Tibial nerve (tissue), 4 donors: ENCODE measurements at regions not wholly inside any gene's neighbourhood (a gene's known extent, or its start where the extent isn't known, plus 50 kb on each side); places are given as distances from the start of the nearest gene placed in this dataset.
"Not testable (repeated sequence)": the region's sequence is repeated elsewhere in the genome, so short reads cannot be mapped to it uniquely, and the experiment has no call there.

Experiments used
- DNase-seq, 2 donors: peaks; one replicate each; pipeline ENCODE4 v3.0.0-alpha.2; 2019; ENCODE audit warnings: low spot score in 2 of 2
- H3K27ac ChIP-seq, 4 donors: fragments of 200-600 bp; sonication (generic) in 3 of 4; one replicate each; pipeline ENCODE4 v1.5.1; 2017 to 2019; ENCODE audit warnings: mild to moderate bottlenecking in 1 of 4
- H3K27me3 ChIP-seq, 2 donors: fragments of 200-600 bp; sonication (generic) in 1 of 2; one replicate each; pipeline versions ENCODE4 v1.5.1 to v1.6.0; 2017 to 2019
- H3K36me3 ChIP-seq, 3 donors: fragments of 200-600 bp; sonication (generic); one replicate each; pipeline ENCODE4 v1.5.1; 2018 to 2019
- H3K4me1 ChIP-seq, 4 donors: fragments of 200-600 bp; sonication (generic) in 3 of 4; one replicate each; pipeline ENCODE4 v1.5.1; 2017 to 2019
- H3K4me3 ChIP-seq, 4 donors: fragments of 200-600 bp; sonication (generic) in 3 of 4; one replicate each; pipeline ENCODE4 v1.5.1; 2017 to 2019; ENCODE audit warnings: mild to moderate bottlenecking in 1 of 4, moderate library complexity in 1 of 4
- H3K9me3 ChIP-seq, 4 donors: fragments of 200-600 bp; sonication (generic) in 3 of 4; one replicate each; pipeline ENCODE4 v1.5.1; 2017 to 2019
- EP300 ChIP-seq, 2 donors: sonication (generic); formaldehyde crosslinking; IDR thresholded peaks; one replicate each; pipeline ENCODE4 v1.6.1; 2017; ENCODE audit warnings: antibody characterized with exemption in 2 of 2, mild to moderate bottlenecking in 1 of 2
- POLR2A ChIP-seq, 2 donors: fragments of 450-650 bp; IDR thresholded peaks; one replicate each; pipeline ENCODE4 v1.6.1; 2017; ENCODE audit warnings: antibody characterized with exemption in 2 of 2, mild to moderate bottlenecking in 2 of 2, moderate library complexity in 2 of 2
- WGBS, 2 donors: methylation state at CpG; one replicate each; pipeline ENCODE4 v1.1.5; 2018; 5-methylcytosine and 5-hydroxymethylcytosine counted together
- TF ChIP-seq, protein P1 (sequence below), 5 experiments: fragments of 200-600 bp in 3 of 5; fragments of 450-650 bp in 2 of 5; sonication (generic) in 3 of 5; IDR thresholded peaks; one replicate each; pipeline ENCODE4 v1.5.1; 2016 to 2019; ENCODE audit warnings: antibody characterized with exemption in 5 of 5, mild to moderate bottlenecking in 3 of 5, moderate library complexity in 2 of 5

DNA sequence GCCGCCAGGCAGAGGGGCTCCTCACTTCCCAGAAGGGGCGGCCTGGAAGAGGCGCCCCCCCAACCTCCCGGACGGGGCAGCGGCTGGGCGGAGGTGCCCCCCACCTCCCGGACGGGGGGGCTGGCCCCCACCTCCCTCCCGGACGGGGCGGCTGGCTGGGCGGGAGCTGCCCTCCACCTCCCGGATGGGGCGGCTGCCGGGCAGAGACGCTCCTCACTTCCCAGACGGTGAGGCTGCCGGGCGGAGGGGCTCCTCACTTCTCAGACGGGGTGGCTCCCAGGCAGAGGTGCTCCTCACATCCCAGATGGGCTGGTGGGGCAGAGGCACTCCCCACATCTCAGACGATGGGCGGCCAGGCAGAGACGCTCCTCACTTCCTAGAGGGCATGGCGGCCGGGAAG, 389.7 kb upstream of the EYS start:
- H3K4me1 ChIP-seq = no peaks in the 10 kb centered on the region
- H3K27ac ChIP-seq = no peak overlapping the region
- TF ChIP-seq POLR2A (IDR thresholded peaks at IDR 0.05) (no peak), EP300 (IDR thresholded peaks at IDR 0.05) (no peak)
- TF ChIP-seq, protein P1, sequence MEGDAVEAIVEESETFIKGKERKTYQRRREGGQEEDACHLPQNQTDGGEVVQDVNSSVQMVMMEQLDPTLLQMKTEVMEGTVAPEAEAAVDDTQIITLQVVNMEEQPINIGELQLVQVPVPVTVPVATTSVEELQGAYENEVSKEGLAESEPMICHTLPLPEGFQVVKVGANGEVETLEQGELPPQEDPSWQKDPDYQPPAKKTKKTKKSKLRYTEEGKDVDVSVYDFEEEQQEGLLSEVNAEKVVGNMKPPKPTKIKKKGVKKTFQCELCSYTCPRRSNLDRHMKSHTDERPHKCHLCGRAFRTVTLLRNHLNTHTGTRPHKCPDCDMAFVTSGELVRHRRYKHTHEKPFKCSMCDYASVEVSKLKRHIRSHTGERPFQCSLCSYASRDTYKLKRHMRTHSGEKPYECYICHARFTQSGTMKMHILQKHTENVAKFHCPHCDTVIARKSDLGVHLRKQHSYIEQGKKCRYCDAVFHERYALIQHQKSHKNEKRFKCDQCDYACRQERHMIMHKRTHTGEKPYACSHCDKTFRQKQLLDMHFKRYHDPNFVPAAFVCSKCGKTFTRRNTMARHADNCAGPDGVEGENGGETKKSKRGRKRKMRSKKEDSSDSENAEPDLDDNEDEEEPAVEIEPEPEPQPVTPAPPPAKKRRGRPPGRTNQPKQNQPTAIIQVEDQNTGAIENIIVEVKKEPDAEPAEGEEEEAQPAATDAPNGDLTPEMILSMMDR (IDR thresholded peaks at IDR 0.05) = no peak
- WGBS, 2 donors = 95 to 99% methylated on average over 20 to 24 of the region's 26 CpGs
- H3K36me3 ChIP-seq = no peaks in the 10 kb centered on the region
- no peak for DNase-seq
- H3K9me3 ChIP-seq = peaks cover 0 to 2% (median 0%) of the 10 kb centered on the region in 4 donors
- H3K27me3 ChIP-seq = no peaks in the 10 kb centered on the region
- no peak overlapping the region for H3K4me3 ChIP-seq

DNA sequence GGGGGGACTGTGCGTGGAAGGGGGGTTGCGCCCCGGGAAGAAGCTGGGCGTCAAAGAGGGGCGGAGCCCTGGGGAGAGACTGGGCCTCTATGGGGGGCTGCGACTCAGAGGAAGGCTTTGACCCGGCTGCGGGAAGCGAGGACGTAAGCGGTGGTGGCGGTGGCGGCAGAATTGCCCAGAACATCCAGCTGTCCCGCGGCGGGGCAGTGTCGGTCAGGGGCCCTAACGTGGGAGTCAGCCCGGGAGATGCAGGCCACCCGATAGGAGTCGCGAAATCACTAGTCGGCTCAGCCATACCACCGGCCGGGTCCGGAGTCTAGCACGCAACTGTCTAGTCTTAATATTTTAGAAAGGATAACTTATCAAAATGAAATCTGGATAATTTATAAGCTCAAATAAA, 387.6 kb upstream of the EYS start:
- no peaks in the 10 kb centered on the region for H3K4me1 ChIP-seq
- no peak for DNase-seq

DNA sequence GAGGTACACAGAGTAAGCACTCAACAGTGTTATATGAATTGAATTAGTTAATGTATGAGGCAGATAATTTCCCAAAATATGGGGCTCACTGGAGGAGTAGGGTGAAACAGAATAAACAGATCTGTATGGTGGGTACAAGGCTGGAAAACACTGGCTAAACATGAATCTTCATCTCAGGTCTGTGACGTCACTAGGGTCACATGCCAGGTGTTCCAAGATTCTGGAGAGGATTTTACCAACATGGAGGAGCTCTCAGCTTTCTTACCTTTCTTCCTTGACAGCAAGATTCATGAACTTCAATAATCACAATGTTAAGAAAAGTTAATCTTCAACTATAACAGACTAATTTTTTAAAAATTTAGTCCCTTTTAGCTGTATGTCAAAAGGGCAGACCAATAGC, 385.3 kb upstream of the EYS start:
- H3K27ac ChIP-seq, DNase-seq, H3K36me3 ChIP-seq, H3K27me3 ChIP-seq, H3K9me3 ChIP-seq, H3K4me1 ChIP-seq, H3K4me3 ChIP-seq: not testable (repeated sequence)
- 80 to 92% methylated on average over 1 of the region's 1 CpG for WGBS, 2 donors

More for the DNA sequence above, 387.6 kb upstream of the EYS start:
- Histone ChIP-seq H3K27me3 (no peaks in the 10 kb centered on the region), H3K36me3 (no peaks in the 10 kb centered on the region), H3K9me3 (peaks cover 0 to 2% (median 0%) of the 10 kb centered on the region in 4 donors), H3K4me3 (no peak overlapping the region), H3K27ac (no peak overlapping the region)
- no peak for TF ChIP-seq POLR2A (IDR thresholded peaks at IDR 0.05)
- TF ChIP-seq EP300 (IDR thresholded peaks at IDR 0.05) = no peak
- TF ChIP-seq, protein P1 (IDR thresholded peaks at IDR 0.05) = no peak
- 96% methylated on average over 27 of the region's 27 CpGs for WGBS, 2 donors

DNA sequence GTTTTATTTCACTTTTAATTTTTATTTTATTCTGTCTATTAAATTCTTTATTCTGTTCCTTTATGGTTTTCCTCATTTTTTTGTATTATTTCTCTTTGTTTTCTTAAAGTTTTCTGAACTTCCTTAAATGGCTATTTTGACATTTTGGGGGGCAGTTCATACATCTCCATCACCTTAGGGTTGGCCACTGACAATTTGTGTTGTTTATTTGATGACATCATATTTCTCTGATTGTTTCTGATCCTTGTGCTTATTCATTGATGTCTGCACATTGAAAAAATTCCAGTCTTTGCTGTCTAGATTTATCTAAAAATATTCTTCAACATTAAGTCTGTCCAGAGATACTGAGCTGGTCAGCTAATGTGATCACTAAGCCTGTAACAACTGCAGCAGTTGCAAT, 379.5 kb upstream of the EYS start:
- Histone ChIP-seq H3K27me3 (no peaks in the 10 kb centered on the region), H3K9me3 (peaks cover 0 to 34% (median 0%) of the 10 kb centered on the region in 4 donors), H3K36me3 (no peaks in the 10 kb centered on the region), H3K4me1 (no peaks in the 10 kb centered on the region), H3K4me3 (no peak overlapping the region), H3K27ac (no peak overlapping the region)
- no peak for TF ChIP-seq POLR2A (IDR thresholded peaks at IDR 0.05)
- TF ChIP-seq, protein P1 (IDR thresholded peaks at IDR 0.05) = no peak
- TF ChIP-seq EP300 (IDR thresholded peaks at IDR 0.05) = no peak
- DNase-seq = no peak

DNA sequence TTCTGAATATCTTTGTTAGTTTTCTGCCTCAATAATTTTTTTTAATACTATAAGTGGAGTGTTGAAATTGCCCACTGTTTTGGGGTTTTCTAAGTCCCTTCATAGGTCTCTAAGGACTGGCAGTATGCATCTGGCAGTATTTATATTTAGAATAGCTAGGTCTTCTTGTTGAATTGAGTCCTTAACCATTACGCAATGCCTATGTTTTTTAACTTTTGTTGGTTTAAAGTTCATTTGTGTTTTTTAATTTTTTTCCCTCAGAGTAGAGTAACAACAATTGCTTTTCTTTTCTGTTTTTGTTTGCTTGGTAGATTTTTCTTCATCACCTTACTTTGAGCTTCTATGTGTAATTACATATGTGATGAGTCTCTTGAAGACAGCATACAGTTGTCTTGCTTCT, 375.9 kb upstream of the EYS start:
- H3K4me1 ChIP-seq = no peaks in the 10 kb centered on the region
- H3K27ac ChIP-seq = no peak overlapping the region
- no peak overlapping the region for H3K4me3 ChIP-seq
- H3K27me3 ChIP-seq = no peaks in the 10 kb centered on the region
- TF ChIP-seq EP300 (IDR thresholded peaks at IDR 0.05) = no peak
- TF ChIP-seq, protein P1 (IDR thresholded peaks at IDR 0.05) = no peak
- TF ChIP-seq POLR2A (IDR thresholded peaks at IDR 0.05) = no peak
- 73 to 82% methylated on average over 1 of the region's 1 CpG for WGBS, 2 donors
- no peak for DNase-seq
- peaks cover 0 to 34% (median 0%) of the 10 kb centered on the region in 4 donors for H3K9me3 ChIP-seq
- H3K36me3 ChIP-seq = no peaks in the 10 kb centered on the region

DNA sequence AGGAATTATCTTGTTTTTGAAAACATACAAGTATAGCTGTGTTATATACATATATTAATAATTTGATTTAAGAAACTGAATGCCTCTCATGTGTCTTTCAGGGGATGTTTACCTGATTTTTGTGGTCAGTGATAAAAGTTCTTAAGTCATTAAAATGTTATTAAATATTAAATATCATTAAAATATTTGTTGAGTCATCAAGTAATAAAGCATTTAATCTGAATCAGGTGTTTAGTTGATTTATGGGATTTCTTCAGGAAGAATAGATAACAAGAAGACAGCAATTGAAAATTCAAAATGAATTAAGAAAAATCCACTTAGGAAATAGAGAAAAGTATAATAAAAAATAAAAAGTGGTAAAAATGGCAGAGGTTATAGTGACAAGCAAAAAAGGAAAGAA, 361.9 kb upstream of the EYS start:
- no peaks in the 10 kb centered on the region for H3K27me3 ChIP-seq
- no peak for TF ChIP-seq EP300 (IDR thresholded peaks at IDR 0.05)
- TF ChIP-seq POLR2A (IDR thresholded peaks at IDR 0.05) = no peak
- TF ChIP-seq, protein P1 (IDR thresholded peaks at IDR 0.05) = no peak
- no peak overlapping the region for H3K4me3 ChIP-seq
- DNase-seq = no peak
- no peaks in the 10 kb centered on the region for H3K36me3 ChIP-seq
- H3K27ac ChIP-seq = no peak overlapping the region
- no peaks in the 10 kb centered on the region for H3K9me3 ChIP-seq
- no peaks in the 10 kb centered on the region for H3K4me1 ChIP-seq
